Activated CD8-positive, alpha-beta T cell treated with anti-CD3 and anti-CD28 coated beads for 36 hours (primary cell): ENCODE measurements at regions not wholly inside any gene's neighbourhood (a gene's known extent, or its start where the extent isn't known, plus 50 kb on each side); places are given as distances from the start of the nearest gene placed in this dataset.

Source experiments
- ATAC-seq: fragments of 200-7000 bp; cut with Tn5 transposase; one replicate; pipeline ENCODE4 v1.10.0; 2021; ENCODE audit warnings: mild to moderate bottlenecking, moderate library complexity
- CTCF ChIA-PET: fragments of 350-600 bp; sonication (Branson Sonifier 250); formaldehyde crosslinking; loops from one replicate; lab custom pipeline; 2021; ENCODE audit warnings: antibody characterized with exemption; lab: Charles Lee
- POLR2A ChIA-PET: fragments of 350-600 bp; sonication (Branson Sonifier 250); formaldehyde crosslinking; loops from one replicate; lab custom pipeline; 2021; ENCODE audit warnings: antibody characterized with exemption; lab: Charles Lee
- DNase-seq: peaks from one replicate; pipeline ENCODE4 v3.0.0-alpha.2; 2020
- H3K27ac Mint-ChIP-seq: one replicate; pipeline ENCODE4 v1.8.0; 2021; ENCODE audit warnings: mild to moderate bottlenecking, mixed read lengths
- H3K27me3 Mint-ChIP-seq: one replicate; pipeline ENCODE4 v1.8.0; 2021; ENCODE audit warnings: mixed read lengths
- H3K36me3 Mint-ChIP-seq: one replicate; pipeline ENCODE4 v1.8.0; 2021; ENCODE audit warnings: low read depth, mixed read lengths
- H3K4me1 Mint-ChIP-seq: one replicate; pipeline ENCODE4 v1.8.0; 2021; ENCODE audit warnings: low read depth, mixed read lengths
- H3K4me3 Mint-ChIP-seq: one replicate; pipeline ENCODE4 v1.8.0; 2021; ENCODE audit warnings: mild to moderate bottlenecking, moderate library complexity, mixed read lengths
- H3K9me3 Mint-ChIP-seq: one replicate; pipeline ENCODE4 v1.8.0; 2021; ENCODE audit warnings: mixed read lengths
- CTCF ChIP-seq: fragments of 200-600 bp; IDR thresholded peaks from one replicate; pipeline ENCODE4 v1.8.0; 2022; ENCODE audit warnings: antibody characterized with exemption, mild to moderate bottlenecking
- intact Hi-C: fragments of 100-400 bp; cut with micrococcal nuclease; formaldehyde crosslinking; loops from one replicate; pipeline ENCODE4 v1.10.0; 2022

- intact Hi-C loops: no loop called here
- no peak for ATAC-seq
- Mint-ChIP-seq H3K4me1 (no peaks in the 10 kb centered on the region), H3K36me3 (no peaks in the 10 kb centered on the region), H3K4me3 (no peak overlapping the region), H3K27me3 (no peaks in the 10 kb centered on the region), H3K27ac (no peak overlapping the region), H3K9me3 (peaks cover 5% of the 10 kb centered on the region)
- no peak for TF ChIP-seq CTCF
- POLR2A ChIA-PET: no interaction called here
- no peak for DNase-seq
- CTCF ChIA-PET: no interaction called here
Observed at GRCh38 chr6:94623586-94623985, 953.7 kb upstream of the MANEA start.

DNA sequence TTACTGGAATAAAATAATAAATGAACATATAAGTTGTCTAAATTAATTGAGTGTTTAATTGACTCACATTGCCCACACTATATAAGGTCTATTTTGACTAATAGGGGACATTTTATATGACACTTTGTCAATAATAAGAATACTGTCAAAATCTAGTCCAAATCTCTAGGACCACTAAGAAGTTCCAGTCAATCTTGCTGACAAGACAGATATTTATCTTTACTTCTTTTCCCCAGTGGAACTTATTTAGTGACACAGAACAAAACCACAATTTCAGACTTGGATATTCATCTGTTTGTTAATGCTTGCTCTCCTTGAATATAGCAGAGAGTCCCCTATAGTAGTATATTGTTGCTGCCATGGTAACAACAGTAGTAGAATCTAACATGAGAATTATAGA, 954.6 kb upstream of the MANEA start:
- ChIA-PET POLR2A (no interaction called here), CTCF (no interaction called here)
- H3K4me3 Mint-ChIP-seq: no peak overlapping the region
- H3K4me1 Mint-ChIP-seq: no peaks in the 10 kb centered on the region
- DNase-seq (no peak), ATAC-seq (no peak)
- TF ChIP-seq CTCF: no peak
- no peaks in the 10 kb centered on the region for H3K36me3 Mint-ChIP-seq
- peaks cover 5% of the 10 kb centered on the region for H3K9me3 Mint-ChIP-seq
- H3K27me3 Mint-ChIP-seq: no peaks in the 10 kb centered on the region
- no peak overlapping the region for H3K27ac Mint-ChIP-seq
- intact Hi-C loops: no loop called here

GRCh38 chr6:94600636-94601035, 976.7 kb upstream of the MANEA start:
- intact Hi-C loops: no loop called here
- no peak overlapping the region for H3K4me3 Mint-ChIP-seq
- ChIA-PET CTCF (no interaction called here), POLR2A (no interaction called here)
- no peak for DNase-seq
- H3K4me1 Mint-ChIP-seq: no peaks in the 10 kb centered on the region
- no peaks in the 10 kb centered on the region for H3K36me3 Mint-ChIP-seq
- no peak overlapping the region for H3K27ac Mint-ChIP-seq
- no peak for ATAC-seq
- no peak for TF ChIP-seq CTCF
- no peaks in the 10 kb centered on the region for H3K27me3 Mint-ChIP-seq
- peaks cover 17% of the 10 kb centered on the region for H3K9me3 Mint-ChIP-seq

GRCh38 chr6:94597487-94597886, 979.8 kb upstream of the MANEA start:
- peaks cover 2% of the 10 kb centered on the region for H3K9me3 Mint-ChIP-seq
- no peaks in the 10 kb centered on the region for H3K4me1 Mint-ChIP-seq
- H3K27ac Mint-ChIP-seq: no peak overlapping the region
- intact Hi-C loops: no loop called here
- H3K36me3 Mint-ChIP-seq: no peaks in the 10 kb centered on the region
- no peak for TF ChIP-seq CTCF
- no peak overlapping the region for H3K4me3 Mint-ChIP-seq
- DNase-seq (no peak), ATAC-seq (no peak)
- ChIA-PET CTCF (no interaction called here), POLR2A (no interaction called here)
- no peaks in the 10 kb centered on the region for H3K27me3 Mint-ChIP-seq

GRCh38 chr6:94590416-94590815, 986.9 kb upstream of the MANEA start:
- Mint-ChIP-seq H3K27ac (no peak overlapping the region), H3K27me3 (no peaks in the 10 kb centered on the region), H3K4me3 (no peak overlapping the region), H3K9me3 (no peaks in the 10 kb centered on the region), H3K4me1 (no peaks in the 10 kb centered on the region), H3K36me3 (no peaks in the 10 kb centered on the region)
- no peak for TF ChIP-seq CTCF
- ChIA-PET POLR2A (no interaction called here), CTCF (no interaction called here)
- intact Hi-C loops: no loop called here
- DNase-seq: no peak
- no peak for ATAC-seq
